GM08714 (cell line): ENCODE measurements at regions not wholly inside any gene's neighbourhood (a gene's known extent, or its start where the extent isn't known, plus 50 kb on each side); places are given as distances from the start of the nearest gene placed in this dataset.
"Not testable (repeated sequence)": the region's sequence is repeated elsewhere in the genome, so short reads cannot be mapped to it uniquely, and the experiment has no call there.

Experiments
- H3K4me3 ChIP-seq: fragments of 200-500 bp; sonication (Bioruptor generic); 2 replicates; pipeline ENCODE4 v1.5.1; 2014; ENCODE audit warnings: mild to moderate bottlenecking, low read length, inconsistent platforms
- ZNF274 ChIP-seq: IDR thresholded peaks from 2 replicates; pipeline ENCODE4 v1.6.1; 2012; ENCODE audit warnings: mild to moderate bottlenecking, low read depth, low read length

DNA sequence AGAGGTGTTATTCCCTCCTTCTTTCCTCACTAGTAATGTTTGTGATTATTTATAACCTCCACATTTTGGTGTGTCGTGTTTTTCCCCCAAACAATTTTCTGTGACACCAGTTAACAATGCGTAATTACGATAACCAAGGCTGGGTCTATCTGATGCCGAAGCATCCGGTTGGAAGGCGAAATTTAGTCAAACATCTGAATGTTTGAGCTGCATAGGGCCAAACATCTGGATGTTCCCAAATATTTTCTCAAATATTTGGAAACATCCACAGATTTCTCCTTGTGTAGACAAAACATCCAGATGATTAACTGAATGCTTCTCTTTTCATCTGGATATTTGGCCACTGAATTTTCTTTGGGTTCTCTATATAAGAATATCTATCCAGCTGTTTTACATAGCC is 371.7 kb downstream of the NFIB start:
- no peak overlapping the region for H3K4me3 ChIP-seq
- TF ChIP-seq ZNF274 = no peak

DNA sequence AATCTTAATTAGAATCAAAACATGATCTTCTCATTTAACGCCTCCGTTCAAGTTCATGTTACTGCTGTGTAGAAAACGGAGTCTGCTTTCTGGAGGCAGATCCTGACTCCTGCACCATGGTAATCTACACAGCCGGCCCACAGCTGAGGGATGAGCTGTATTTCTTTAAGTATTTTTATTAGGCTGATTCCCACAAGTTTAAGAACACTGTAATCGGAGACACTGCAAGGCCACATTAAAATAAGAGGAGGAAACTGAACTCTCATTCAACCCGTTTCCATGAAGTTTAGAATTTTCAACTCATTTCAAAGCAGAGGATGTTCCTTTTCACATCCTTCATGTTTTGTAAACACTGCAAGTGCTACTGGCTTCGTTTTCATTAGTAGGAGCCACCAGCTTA is 372.2 kb downstream of the NFIB start:
- H3K4me3 ChIP-seq = no peak overlapping the region
- no peak for TF ChIP-seq ZNF274

DNA sequence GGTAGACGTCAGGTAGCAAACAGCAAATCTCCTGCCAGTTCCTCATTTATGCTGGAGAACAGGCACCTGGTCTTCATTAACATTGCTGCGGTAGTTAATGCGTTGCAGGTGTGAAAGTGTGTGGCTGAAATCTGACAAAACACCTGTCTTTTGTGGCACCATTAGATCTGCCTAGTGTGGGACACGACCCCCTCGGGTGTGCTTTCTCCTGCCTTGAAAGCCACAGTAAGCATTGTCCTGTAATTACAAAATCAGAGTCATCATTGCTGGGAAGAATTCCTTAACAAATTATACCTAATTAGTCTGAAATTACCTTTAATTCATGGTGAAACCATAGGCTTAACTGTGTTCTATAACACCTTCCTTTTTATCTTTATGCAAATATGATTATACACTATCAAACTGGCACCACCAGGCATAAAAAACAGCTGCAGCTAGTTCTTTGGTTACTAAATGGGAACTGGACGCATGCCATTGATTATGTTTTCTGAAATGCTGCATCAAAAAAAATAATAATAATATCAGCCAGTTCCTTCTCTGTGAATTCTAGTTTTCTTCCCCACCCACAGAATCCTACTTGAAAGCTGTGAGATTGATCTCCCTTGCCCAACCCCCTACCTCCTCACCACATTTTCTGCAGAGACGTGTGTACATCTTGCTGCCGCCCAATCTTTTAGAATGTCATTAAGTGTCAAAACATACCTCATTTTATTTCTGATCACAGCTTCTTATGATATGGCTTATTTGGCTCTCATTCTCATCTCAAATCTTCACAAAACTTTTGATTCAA is 374.0 kb downstream of the NFIB start:
- no peak for TF ChIP-seq ZNF274
- no peak overlapping the region for H3K4me3 ChIP-seq

DNA sequence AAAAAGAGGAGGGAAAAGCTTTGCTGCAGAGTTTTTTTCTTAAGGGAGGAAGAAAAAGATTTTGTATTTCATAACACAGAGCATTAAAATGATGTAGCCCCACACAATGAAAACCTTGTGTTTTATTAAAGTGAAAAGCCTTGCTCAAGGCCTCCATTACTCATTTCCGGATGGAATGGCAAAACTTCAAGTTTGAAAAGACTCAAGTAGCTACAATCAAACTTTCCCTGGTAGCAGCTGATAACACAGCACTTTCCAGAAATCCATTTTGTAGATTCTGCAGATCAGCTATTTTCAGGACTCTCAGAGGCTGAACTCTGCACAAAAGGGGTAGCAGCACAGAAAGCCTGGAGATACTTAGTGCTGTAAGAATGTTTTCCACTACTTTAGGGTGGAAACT is 374.8 kb downstream of the NFIB start:
- no peak overlapping the region for H3K4me3 ChIP-seq
- no peak for TF ChIP-seq ZNF274

DNA sequence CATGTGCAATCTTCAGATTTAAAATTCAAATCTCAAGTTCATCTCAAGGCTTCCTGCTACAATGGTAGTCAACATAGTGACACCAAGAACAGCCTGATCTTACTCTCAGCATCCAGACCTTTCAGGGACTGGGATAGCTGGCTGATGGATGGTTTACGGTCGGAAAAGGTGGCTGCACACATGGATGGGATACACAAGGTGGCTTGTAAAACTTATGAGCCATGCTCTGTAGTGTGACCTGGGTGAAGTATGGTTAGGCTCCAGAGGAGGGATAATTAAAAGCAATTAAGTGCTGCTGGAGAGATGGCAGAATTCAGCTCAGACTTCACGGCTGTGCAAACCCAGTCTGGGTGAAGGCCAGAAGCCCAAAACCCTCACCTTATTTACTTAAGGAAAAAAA is 379.5 kb downstream of the NFIB start:
- H3K4me3 ChIP-seq = no peak overlapping the region
- no peak for TF ChIP-seq ZNF274

DNA sequence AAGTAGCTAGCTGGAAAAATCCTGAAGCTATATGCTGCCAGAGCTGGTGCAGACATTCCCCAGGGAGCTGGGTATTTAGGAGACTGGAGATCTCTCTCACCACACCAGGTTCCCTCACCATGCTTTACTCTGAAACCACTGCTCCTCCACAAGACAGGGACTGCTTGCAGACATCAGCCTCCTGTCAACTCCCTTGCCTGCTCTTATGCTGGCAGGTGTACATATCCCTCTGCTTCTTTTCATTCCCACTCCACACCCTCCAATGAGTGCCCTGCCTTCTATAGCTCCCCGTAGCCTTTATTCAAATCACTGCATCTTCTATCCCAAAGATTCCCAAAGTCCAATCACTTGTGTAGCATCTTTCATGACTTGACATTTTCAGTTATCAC is 380.7 kb downstream of the NFIB start:
- no peak overlapping the region for H3K4me3 ChIP-seq
- no peak for TF ChIP-seq ZNF274

DNA sequence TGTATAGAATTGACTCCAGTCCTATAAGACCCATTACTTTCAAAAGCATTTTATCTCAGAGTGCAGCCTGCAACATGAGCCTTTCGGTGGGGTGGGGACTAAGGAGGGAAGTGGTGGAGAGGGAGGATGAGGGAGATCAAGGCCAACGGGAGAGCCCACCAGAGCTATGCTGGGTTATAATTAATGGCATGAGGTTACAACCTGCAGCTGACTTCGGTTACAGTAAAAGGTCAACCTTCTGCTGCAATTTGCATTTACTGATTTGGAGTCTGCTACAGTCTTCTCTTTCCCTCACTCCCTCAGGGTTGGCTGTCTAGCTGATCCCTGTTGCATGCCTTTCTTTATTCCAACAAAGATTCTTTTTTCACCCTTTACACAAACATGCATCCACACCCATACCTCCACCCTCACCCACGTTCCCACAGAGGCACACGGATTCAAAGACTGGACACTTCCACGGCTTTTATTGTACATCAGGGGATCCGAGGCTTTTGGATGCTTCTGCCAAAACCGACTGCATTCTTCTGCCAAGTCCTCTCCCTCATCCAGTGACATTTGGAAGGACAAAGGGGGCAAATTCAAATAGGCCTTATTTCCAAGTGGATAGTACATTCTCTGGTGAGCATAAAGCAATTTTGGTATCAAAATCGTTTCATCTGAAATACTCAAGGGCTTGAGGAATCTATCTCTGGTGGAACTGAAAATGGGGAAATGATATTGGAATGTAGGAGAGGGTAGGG is 381.2 kb downstream of the NFIB start:
- no peak overlapping the region for H3K4me3 ChIP-seq
- no peak for TF ChIP-seq ZNF274

DNA sequence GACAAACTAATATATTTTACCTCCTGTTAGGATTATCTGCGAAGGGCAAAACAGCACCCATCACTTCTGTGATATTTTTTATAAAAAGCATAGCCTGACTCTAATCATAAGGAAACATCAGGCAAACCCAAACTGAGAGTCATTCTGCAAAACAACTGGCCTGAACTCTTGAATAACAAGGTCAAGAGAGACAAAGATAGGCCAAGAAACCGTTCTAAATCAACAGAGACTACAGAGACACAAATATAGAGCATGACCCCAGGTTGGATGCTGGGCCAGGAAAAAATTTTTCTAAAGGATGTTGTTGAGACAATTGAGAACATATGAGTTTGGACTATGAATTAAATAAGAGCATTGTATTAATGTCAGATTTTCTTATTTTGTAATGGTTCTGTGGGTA is 384.9 kb downstream of the NFIB start:
- TF ChIP-seq ZNF274 = no peak
- no peak overlapping the region for H3K4me3 ChIP-seq

DNA sequence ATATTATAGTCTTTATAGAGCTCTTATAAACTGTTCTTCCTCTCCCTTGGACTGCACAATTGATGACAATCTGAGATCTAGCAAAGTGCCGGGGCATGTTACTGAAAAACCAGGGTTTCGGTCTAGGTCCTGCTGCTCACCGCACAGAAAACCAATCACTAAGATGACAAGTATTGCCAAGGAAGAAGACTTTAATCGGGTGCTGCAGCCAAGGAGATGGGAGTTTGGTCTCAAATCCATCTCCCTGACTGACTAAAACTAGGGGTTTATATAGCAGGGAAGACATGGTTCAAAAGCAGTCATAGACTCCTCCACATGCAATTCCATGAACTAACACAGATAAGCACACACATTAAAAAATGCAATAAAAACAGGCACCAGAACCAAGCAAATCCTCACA is 390.6 kb downstream of the NFIB start:
- no peak overlapping the region for H3K4me3 ChIP-seq
- no peak for TF ChIP-seq ZNF274

DNA sequence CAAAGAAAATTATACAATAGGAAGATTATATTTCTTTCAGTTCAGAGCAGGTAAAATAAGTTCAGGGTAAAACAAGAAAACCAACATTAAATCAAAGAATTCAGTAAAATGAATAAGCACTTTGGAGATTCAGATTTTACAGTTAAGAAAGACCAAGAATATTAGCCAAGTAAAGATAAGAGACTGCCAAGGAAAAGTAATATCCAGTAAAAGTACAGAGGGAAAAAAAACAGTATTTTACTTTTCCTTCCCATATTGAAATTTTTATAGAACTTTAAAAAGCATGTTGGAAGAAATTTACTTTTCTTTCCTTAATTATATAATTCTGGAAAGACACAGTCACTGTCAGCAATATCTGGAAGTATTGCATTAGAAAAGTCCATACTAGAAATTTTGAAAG is 393.4 kb downstream of the NFIB start:
- no peak for TF ChIP-seq ZNF274
- no peak overlapping the region for H3K4me3 ChIP-seq

DNA sequence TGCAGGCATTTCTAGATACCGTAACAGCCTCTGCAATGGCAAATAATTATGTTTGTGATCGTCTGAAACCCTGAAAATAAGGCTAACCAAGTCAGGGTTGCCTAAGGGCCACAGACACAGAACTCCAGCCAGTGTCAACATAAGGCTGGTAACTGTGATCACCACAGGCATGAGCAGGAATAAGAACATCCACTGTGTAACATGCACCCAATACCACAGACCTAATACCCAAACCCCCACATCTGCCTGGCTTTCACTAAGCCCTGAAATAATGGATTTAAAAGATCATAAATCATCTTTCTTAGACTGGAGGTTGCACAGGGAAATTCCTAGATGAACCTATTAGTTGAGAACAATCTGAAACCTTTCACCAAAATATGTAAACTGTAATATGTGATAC is 394.5 kb downstream of the NFIB start:
- no peak overlapping the region for H3K4me3 ChIP-seq
- TF ChIP-seq ZNF274 = no peak

DNA sequence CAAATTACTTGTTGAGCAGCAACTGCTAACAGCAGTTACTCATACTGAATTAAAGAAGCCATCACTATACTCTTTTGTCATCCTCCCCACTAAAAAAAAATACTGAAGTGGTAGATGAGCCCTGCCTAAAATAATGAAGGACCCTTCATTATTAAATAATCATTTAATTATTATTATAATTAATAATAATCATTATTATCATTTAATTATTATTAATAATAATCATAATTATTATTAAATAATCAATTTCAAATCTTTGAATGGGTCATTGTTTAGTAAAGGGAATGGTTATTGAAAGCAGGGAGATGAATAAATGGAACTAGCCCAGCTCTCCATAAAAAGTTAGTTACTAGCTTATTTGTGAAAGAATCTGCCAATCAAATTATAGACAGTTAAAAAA is 396.4 kb downstream of the NFIB start:
- no peak for TF ChIP-seq ZNF274
- H3K4me3 ChIP-seq = no peak overlapping the region

DNA sequence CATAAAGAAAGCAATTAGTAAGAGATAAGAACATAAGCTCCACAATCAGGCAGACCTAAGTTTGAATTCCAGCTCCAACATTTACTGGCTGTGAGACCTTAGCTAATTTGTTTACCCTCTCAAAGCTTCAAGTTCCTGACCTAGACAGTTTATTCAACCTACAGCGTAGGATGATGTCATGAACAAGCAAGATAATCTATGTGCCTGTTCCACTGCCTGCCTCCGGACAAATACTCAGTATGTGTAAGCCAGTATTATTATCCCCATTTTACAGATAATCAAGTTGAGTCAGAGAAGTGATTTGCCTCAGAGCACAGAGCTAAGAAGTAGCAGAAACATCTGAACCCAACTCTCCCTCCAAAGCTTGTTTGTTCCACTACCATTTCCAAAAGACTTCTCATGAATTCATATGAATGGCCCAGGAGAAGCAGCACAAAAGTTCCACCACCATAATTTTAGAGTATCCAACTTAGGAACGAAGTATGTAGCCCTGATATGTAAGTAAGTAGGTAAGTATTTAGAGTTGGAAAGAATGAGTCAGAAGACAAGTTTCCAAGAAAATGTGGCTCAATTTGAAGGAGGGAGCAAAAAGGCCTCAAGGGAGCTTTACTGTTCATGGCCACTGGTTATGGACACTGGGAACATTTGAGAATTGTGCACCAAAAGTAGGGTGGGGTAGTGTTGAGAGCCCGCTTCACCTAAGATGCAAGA is 398.2 kb downstream of the NFIB start:
- H3K4me3 ChIP-seq = no peak overlapping the region
- TF ChIP-seq ZNF274 = no peak

DNA sequence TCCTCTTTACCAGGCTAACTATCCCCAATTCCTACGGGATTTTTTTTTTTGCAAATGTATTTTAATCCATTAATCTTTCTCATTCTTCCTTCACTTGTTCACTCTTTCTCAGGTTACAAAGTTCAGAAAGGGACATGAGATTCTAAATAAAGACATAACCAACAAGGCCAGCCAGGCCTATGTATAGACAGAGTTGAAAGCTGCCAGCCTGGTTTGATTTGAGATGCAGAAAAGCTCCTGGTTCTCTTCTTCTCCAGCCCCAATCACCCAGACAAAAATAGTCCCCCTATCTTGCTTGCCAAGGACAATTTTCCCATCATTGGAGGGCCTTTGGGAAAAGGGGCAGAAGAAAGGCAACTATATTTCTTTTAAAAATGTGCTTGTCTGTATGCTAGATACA is 398.8 kb downstream of the NFIB start:
- no peak for TF ChIP-seq ZNF274
- H3K4me3 ChIP-seq = no peak overlapping the region

DNA sequence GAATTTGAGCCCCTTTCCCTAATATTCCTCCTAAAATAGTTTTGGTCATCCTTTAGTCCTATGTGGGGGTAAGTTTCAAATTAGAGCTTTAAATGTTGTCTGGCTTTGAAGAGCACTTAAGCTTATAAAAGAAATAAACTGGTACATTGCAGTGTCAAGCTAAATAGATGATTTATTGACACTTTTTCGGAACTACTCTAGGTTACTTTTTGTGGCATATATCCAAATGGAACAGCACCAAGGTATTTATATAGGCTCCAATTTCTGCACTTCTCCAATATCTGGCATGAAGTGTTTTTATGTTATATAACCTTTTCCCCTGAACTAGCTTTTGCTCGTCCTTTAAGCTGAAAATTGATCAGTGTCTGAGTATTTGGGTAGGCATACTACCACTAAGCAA is 402.5 kb downstream of the NFIB start:
- no peak for TF ChIP-seq ZNF274

DNA sequence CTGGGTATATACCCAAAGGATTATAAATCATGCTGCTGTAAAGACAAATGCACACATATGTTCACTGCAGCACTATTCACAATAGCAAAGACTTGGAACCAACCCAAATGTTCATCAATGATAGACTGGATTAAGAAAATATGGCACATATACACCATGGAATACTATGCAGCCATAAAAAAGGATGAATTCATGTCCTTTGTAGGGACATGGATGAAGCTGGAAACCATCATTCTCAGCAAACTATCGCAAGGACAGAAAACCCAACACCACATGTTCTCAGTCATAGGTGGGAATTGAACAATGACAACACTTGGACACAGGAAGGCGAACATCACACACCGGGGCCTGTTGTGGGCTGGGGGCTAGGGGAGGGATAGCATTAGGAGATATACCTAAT is 406.1 kb downstream of the NFIB start:
- H3K4me3 ChIP-seq = not testable (repeated sequence)

More for the DNA sequence above, 402.5 kb downstream of the NFIB start:
- no peak overlapping the region for H3K4me3 ChIP-seq
